ENCODE measurements at regions not wholly inside any gene's neighbourhood (a gene's known extent, or its start where the extent isn't known, plus 50 kb on each side); places are given as distances from the start of the nearest gene placed in this dataset.

DNA sequence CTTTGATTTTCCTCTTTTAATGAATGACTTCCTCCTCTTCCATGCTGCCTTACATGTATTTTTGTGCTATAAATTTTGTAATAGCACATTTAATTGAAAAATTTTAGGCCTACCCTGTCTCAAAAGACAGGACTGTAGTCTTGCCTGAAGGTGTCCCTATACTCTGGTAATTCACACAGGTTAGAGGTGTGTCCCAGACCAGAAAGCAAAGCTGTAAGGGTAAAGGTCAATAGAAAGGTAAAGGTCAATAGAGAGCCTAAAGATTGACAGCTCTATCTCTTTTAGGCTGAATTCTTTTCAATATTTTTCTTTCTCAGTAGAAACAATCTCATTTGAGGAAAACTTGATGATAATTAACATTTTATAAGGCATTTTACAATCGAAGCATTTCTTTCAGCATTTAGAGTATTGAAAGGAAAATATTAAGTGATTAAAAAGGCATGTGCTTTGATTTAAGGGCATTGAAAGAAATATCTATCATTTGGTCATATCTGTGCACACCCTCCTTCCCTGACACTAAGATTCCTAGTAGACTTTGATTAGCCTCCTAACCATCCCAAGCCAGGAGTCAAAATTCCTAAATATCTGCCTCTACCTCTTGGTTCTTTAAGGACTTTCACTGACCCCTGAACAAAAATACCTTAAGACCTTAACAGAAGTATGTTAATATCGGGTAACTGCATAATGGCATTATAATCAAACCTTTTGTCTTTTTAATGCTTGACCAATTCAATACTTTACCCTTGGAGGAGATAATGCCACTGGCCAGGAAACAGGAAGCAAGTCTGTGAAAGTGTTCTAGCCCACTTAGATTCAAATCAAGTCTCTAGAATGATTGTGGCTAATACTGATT, 161.8 kb upstream of the DTNA start:
- TF ChIP-seq, protein P1, sequence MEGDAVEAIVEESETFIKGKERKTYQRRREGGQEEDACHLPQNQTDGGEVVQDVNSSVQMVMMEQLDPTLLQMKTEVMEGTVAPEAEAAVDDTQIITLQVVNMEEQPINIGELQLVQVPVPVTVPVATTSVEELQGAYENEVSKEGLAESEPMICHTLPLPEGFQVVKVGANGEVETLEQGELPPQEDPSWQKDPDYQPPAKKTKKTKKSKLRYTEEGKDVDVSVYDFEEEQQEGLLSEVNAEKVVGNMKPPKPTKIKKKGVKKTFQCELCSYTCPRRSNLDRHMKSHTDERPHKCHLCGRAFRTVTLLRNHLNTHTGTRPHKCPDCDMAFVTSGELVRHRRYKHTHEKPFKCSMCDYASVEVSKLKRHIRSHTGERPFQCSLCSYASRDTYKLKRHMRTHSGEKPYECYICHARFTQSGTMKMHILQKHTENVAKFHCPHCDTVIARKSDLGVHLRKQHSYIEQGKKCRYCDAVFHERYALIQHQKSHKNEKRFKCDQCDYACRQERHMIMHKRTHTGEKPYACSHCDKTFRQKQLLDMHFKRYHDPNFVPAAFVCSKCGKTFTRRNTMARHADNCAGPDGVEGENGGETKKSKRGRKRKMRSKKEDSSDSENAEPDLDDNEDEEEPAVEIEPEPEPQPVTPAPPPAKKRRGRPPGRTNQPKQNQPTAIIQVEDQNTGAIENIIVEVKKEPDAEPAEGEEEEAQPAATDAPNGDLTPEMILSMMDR (IDR thresholded peaks at IDR 0.05): no peak
- no peak for TF ChIP-seq POLR2A (IDR thresholded peaks at IDR 0.05)

Data from uterus (tissue), 2 donors.